ENCODE measurements at regions not wholly inside any gene's neighbourhood (a gene's known extent, or its start where the extent isn't known, plus 50 kb on each side); places are given as distances from the start of the nearest gene placed in this dataset.

- TF ChIP-seq TAF1 (IDR thresholded peaks at IDR 0.05; ENCODE audit: borderline replicate concordance, insufficient read depth, low read length) (no peak), POLR2AphosphoS5 (IDR thresholded peaks at IDR 0.05; ENCODE audit: low read depth, low read length) (no peak), SIN3A (IDR thresholded peaks at IDR 0.05; ENCODE audit: borderline replicate concordance, insufficient read depth, low read length) (no peak)
These were observed 522.3 kb downstream of the TRIML1 start for GRCh38 chr4:188661502-188661901.
